GM21786 (cell line): ENCODE measurements at regions not wholly inside any gene's neighbourhood (a gene's known extent, or its start where the extent isn't known, plus 50 kb on each side); places are given as distances from the start of the nearest gene placed in this dataset.
"Not testable (repeated sequence)": the region's sequence is repeated elsewhere in the genome, so short reads cannot be mapped to it uniquely, and the experiment has no call there.

Experiments
- ATAC-seq: cut with Tn5 transposase; IDR thresholded peaks from one replicate; pipeline ENCODE4 v1.9.1; 2021; ENCODE audit not compliant: unreplicated experiment

DNA sequence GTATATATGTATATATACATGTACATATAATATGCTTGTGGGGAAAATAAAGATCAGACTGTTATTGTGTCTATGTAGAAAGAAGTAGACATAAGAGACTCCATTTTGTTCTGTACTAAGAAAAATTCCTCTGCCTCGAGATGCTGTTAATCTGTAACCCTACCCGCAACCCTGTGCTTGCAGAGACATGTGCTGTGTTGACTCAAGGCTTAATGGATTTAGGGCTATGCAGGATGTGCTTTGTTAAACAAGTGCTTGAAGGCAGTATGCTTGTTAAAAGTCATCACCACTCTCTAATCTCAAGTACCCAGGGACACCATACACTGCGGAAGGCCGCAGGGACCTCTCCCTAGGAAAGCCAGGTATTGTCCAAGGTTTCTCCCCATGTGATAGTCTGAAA lies 972.9 kb downstream of the GALC start:
- ATAC-seq, result not testable (repeated sequence)

DNA sequence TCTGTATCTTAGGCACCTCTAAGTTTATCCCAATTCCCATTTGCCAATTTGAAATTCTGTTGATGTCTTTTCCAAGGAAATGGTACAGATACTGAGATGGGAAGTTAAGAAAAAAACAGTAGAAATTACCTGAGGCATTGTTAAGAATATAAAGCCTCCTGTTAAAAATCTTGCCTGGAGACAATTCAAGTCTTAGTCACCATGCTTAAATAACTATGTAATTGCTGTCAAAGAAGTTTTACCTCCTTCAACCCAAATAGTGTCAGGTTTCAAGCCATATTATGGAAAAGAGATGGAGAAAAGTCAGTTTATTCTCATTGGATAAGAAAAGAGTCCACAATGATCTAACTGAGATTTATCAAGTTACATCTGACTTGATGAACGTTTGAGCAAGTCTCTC lies 974.7 kb downstream of the GALC start:
- ATAC-seq, result no peak

DNA sequence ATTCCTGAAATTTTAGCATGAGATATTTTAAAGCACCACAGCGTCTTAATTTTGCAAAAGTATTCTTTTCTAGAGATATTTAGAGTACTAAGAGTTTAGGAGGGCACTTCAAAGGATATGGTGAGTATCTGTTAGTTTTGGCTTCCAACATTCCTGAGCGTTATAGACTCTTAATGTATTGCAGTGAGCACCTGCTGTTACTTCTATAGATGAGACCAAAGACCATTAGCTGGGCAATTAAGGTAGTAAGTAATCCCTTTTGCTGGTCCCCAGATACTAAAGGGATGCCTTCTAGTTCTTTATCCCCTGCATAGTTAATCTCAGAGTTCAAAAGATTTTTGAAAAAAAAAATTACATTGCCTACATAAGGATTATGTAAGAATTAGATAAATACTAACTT lies 975.6 kb downstream of the GALC start:
- no peak for ATAC-seq

DNA sequence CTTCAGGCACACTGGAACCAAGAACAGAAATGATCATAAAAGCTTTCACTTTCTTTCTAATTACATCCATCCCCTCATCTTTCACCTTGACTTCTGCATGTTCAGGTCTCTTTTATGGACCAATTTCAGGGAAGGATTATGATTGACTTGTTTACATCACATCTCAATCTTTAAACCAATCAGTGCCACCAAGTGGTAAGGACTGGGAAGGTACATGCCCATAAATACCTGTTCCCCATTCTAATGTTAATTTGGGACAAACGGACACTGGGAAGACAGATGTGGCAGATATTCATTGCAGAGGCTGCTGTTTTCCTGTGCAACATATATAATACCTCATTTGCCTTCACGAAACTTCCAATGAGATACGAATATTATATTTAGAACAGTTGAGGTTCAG lies 978.1 kb downstream of the GALC start:
- no peak for ATAC-seq

DNA sequence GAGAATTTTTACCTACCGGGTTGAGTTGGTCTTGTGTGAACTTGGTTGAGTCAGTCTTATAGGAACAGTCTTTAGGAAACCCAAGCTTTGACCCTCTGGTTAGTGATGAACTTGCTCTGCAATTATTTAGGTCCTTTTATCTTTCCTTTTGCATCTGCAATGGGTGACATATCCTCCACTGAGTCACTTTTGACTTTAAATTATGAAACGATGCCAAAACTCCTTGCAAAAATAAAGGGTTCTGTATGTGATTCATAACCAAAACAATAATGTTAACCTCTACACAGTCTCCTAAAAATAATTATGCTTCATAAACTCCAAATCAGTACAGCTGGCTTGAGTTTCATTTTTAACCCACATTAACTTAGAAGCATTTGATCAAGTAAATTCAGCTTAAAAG lies 979.4 kb downstream of the GALC start:
- ATAC-seq, result no peak

DNA sequence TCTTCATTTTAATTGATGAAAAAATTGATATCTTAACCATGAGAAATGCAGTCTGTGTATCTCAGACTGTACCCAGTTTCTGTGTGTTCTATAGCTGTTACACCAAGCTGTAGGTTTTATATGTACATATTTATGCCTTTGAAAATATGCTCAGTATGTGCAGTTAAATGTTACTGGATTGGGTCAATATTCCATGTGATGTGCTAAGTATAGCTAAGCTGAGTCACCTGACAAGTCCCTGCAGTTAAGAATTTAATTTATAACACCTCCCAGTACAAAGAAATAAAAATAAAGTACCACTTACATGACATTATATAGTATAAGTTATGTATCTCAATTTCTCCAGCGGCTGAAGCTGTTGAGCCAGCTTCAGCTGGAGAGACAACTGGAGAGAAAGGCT lies 984.0 kb downstream of the GALC start:
- no peak for ATAC-seq

DNA sequence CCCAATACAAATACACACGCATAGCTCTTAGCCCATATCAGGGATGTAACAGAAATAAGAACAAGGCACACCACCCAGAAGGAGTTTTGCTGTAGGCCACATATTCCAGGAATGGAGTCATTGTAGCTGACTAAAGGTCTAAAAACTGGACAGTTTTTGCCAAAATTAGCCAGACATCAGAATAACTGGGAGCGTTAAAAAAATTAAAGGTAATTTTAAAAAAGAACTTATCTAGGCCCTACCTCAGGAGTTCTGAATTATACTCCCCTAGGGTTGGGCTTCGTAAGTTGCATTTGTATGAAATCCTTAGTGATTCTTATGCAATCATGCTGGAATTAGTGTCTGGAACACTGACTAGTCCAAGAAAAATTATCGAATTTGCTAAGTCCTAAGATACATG lies 987.7 kb downstream of the GALC start:
- no peak for ATAC-seq

DNA sequence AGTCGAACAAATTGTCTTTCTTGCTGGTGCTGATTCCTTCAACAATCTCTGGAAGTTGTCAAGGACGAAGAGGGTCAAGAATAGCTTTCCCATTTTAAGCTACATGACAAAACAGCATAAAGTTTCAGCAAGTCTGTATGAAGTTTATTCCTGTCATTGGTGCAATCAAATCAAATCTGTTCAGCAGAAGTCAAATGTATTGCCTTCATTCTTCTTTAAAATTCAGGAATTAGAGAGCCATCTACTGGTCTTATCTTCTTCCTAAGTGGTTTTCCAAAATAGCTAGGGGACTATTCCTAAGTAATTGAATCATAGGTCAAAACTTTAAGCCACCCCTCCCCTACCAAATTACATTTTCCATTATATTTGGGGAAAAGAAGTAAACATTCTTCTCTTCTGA lies 990.2 kb downstream of the GALC start:
- ATAC-seq, result no peak

DNA sequence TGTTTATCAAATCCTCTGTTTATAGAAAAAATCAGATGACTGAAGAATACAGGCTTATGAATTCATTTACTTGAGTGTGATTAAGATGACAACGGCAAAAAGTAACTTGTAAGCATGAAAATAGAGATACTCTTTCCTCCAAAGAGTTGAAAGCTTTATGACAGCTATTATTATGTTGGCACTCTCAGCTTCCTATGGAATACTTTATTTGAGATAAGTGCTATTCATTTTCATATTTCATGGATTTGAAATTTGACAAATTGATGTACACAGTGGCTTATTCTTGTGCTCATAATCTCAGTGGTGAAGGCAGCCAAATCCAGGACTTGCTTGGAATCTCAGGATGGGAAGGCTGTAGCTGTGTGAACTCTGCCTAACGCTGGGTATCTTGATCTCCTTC lies 991.6 kb downstream of the GALC start:
- no peak for ATAC-seq

DNA sequence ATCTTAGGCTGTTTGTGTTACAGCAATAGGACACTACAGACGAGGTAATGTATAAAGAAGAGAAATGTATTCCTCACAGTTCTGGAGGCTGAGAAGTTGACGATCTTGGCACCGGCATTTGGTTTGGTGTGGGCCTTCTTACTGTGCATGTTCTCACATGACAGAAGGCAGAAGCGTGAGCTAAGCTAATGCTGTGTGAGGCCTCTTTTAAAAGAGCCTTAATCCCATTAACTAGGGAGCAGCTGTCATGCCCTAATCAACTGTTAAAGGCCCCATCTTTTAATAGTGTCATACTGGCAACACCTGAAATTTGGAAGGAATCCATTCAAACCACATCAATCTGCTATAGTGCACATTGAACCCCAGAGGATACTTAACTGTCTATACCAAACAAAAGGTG lies 992.9 kb downstream of the GALC start:
- ATAC-seq, result no peak

DNA sequence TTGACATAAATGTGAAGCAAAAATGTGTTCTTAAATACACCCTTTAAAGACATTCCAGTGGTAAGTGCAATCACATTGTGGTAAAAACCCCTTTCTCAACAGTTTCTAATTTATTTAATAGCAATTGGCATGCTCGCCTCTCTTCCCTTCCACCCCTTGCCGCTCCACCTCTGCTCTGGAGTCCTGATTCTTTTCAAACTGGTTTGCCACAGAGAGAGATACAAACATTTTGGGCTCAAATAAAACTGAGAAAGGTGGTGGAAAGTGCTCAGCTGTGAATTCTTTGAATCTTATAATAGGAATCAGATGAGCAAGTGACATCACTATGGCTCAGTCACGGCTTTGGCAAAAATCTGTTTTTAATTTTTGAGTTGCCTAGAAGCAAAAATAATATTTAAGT lies 993.9 kb downstream of the GALC start:
- ATAC-seq, result no peak

DNA sequence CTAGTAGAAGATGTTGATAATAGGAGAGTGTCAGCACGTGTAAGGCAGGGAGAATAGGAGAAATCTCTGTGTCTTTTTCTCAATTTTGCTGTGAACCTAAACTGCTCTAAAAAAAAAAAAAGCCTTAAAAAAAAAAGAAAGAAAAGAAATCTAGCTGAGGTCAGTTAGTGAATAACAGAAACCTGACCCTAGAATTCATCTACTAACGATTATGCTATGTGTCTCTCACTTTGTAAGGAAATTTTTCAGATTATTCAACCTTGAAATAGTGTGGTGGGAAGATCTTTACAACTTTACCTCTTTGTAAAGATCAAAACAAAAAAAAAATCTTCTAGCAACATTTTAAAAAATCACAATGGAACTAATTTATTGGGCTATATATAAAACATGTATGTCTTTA lies 995.7 kb downstream of the GALC start:
- no peak for ATAC-seq

DNA sequence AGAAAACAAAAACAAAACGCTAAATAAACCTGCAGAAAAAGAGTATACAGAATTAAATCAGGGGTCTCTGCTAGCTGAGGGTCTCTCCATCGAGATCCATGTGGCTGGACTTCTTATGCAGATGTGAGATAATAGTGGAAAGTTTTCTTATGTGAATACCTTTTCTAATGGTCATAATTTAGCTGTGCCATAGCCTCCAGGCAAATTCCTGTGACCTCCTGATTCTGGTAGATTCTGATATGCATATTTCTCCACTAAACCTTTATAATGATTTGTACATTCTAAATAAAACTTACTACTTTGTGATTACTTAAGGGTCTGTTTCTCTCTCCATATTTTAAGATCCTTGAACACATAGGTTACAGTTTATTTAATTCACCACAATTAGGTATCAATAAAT lies 1002.6 kb downstream of the GALC start:
- ATAC-seq, result no peak

DNA sequence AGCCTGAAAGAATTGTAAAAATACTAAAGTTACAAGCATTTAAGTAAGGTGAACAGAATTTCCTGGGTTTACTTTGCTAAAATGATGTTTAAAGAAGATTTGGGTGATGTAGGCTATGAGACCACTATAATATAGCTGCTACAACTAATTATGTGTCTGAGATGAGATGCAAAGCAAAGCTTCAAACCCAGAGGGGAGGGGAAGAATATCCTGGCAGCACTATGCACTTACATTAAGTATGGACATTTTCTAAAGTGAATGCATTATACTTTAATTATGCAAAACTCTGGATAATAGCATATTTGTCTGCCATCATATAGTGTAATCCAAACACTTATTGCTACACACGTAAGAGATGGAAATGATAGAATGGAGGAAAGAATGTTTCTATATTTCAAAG lies 1003.7 kb downstream of the GALC start:
- ATAC-seq, result no peak

DNA sequence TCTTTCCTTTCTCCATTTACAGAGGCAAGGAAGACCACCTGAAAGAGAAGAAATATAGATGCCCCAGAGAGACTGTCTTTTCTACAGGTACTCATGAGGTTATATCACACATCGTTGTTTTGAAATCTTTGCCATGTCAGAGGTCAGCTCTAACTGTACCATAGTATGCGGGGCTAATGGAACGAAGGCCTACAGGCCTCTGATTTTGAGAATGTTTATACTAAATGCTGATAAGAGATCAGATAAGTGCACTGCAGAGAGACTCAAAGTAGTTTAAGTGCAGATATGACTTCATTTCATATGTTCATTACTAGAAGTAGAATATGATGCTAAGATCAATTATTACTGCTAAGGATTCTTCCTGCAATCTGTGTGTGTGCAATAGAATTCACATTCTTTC lies 1005.0 kb downstream of the GALC start:
- ATAC-seq, result no peak

DNA sequence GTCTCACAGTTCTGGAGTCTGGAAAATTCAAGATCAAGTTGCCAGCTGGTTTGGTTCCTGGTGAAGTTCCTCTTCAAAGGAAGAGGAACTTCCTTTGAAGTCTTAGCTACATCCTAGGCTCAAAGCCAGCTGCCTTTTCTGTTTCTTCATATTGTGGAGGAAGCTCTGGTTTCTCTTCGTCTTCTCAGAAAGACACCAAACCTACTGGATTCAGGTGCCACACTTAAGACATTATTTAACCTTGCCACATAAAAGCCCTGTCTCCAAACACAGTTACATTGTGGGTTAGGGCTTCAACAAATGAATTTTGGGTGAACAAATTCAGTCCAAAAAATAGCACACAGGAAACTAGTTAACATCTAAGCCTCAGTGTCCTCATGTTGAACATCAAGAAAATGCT lies 1019.8 kb downstream of the GALC start:
- no peak for ATAC-seq

DNA sequence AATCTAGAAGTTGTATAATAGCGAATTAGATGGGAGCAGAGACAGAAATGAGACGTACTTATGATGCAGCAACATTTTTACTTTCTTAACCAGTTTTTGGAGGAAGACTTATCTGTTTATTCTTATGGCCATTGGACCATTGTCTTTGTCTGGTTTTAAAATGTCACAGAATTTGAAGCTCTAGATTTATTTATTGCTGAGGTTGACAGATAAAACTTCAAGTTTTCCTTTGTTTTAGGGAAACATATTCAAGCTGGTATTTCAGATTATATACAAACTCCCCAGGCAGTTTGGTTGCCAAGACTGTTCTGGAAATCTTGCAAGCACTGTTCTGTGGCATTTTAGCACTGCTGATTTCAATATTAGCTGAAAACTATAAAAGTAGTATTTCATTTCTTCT lies 1021.7 kb downstream of the GALC start:
- no peak for ATAC-seq

DNA sequence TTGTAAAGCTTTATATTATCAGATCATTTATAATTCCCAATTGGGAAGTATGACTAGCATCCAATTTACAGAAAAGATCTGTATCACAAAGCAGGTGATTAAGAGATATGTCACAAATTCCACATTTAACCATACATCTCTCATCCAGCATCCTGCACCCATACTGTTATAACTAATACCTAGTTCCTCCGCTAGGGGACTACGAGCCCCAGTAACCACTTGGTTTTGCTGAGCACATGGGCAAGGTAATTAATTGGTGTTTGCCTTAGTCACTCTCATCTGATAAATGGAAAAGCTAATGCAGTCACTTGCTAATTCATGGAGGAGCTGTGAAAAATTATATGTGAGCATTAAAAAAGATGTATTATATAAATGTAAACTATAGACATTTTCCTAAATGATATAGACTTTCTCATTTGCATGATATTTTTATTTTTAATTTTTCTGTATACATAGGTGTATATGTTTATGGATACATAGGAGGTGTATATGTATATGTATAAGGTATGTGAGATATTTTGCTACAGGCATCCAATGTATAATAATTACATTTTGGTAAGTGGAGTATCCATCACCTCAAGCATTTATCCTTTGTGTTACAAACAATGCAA lies 1031.8 kb downstream of the GALC start:
- no peak for ATAC-seq

DNA sequence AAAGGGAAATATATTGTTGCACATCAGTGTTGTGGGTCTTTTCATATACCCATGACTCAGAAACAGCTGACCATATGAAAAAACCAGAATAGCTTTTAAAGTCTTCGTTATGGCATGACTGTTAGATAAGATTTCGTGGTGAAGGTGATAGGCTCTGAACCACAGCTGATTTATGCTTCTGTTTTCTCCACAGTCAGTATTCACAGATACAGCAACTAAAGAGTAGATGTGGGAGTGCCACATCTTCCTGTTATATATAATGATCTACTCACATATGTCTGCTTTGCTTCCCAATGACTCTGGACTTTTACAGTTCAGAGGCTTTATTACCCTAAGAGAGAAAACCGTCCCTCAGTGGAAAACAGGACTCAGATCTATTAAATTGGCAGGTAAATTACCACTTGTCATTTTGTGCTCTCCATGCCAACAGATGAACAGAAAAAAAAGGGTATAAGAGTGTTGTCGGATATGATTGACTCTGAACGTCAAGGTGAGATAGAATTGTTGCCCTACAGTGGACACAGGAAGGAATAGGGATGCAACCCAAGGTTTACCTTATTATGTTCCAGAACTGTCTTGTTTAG lies 1037.1 kb downstream of the GALC start:
- ATAC-seq, result no peak

DNA sequence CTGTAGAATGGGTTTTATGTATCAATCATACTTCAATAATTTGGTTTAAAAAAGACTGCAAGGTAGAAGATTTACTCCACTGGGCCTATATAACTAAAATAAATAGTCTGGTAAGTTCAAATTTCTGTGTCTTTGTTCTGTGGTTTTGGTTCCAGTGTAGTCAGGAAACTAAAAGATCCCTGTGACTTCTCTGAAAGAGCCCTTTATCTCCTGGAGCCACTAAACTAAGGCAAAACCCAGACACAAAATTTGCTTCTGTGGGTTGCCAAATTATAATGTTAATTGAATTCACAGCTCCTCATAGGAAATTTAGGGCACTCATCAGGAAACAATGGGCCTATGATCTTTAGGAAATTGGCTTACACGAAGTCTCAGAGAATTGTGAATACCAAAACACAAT lies 1038.4 kb downstream of the GALC start:
- no peak for ATAC-seq

DNA sequence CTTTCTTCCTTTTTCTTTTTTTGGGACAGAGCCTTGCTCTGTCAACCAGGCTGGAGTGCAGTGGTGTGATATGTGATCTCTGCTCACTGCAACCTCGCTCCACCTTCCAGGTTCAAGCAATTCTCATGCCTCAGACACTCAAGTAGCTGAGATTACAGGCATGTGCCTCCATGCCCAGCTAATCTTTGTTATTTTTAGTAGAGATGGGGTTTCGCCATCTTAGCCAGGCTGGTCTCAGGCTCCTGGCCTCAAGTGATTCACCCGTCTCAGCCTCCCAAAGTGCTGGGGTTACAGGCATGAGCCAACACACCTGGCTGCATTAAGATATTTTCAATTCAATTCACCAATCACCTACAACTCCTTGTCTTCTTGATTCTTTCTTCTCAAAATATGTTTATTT lies 1046.5 kb downstream of the GALC start:
- no peak for ATAC-seq

DNA sequence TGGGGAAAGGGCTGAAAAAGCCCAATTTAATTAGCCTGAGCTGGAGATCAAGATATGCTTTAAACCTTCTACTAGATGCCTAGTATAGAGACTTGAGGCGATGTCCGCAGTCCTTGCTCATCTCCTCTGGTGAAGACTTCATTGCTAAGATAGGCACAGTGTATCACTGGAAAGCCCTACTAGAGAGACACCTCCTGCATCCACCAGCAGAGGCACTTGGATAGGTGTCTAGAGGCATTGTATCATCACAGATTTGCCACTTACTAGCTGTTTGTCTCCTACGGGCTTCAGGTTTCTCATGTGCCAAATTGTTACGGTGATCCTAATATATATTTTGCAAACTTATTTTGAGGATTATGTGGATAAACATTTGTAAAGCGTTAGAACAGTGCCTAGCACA lies 1048.5 kb downstream of the GALC start:
- ATAC-seq, result no peak
